H9 (cell line): ENCODE measurements at regions not wholly inside any gene's neighbourhood (a gene's known extent, or its start where the extent isn't known, plus 50 kb on each side); places are given as distances from the start of the nearest gene placed in this dataset.

Source experiments
- DNase-seq: peaks from one replicate; pipeline ENCODE4 v3.0.0-alpha.2; 2017
- H2AFZ ChIP-seq: one replicate; pipeline ENCODE4 v1.6.1; 2013; ENCODE audit warnings: mild to moderate bottlenecking, low read length, control low read depth, moderate library complexity
- H2AK5ac ChIP-seq: 2 replicates; pipeline ENCODE4 v1.6.1; 2013; ENCODE audit warnings: low read length, control low read depth, mixed read lengths; ENCODE audit not compliant: insufficient read length
- H2BK120ac ChIP-seq: one replicate; pipeline ENCODE4 v1.6.1; 2013; ENCODE audit warnings: low read depth, mild to moderate bottlenecking, low read length, control low read depth, inconsistent platforms; ENCODE audit not compliant: poor library complexity, severe bottlenecking
- H2BK12ac ChIP-seq: 2 replicates; pipeline ENCODE4 v1.6.1; 2013; ENCODE audit warnings: low read length, control low read depth, mixed read lengths, low read depth; ENCODE audit not compliant: insufficient read length
- H2BK15ac ChIP-seq: 2 replicates; pipeline ENCODE4 v1.6.1; 2013; ENCODE audit warnings: low read depth, low read length, control low read depth
- H2BK20ac ChIP-seq: one replicate; pipeline ENCODE4 v1.6.1; 2013; ENCODE audit warnings: low read depth, mild to moderate bottlenecking, low read length, control low read depth, inconsistent platforms; ENCODE audit not compliant: poor library complexity, severe bottlenecking
- H2BK5ac ChIP-seq: 2 replicates; pipeline ENCODE4 v1.6.1; 2013; ENCODE audit warnings: low read length, control low read depth, mixed read lengths; ENCODE audit not compliant: insufficient read length
- H3K14ac ChIP-seq: 2 replicates; pipeline ENCODE4 v1.6.1; 2013; ENCODE audit warnings: low read length, control low read depth; ENCODE audit not compliant: insufficient read depth
- H3K18ac ChIP-seq: 2 replicates; pipeline ENCODE4 v1.6.1; 2013; ENCODE audit warnings: low read depth, mild to moderate bottlenecking, mixed read lengths, low read length, control low read depth; ENCODE audit not compliant: insufficient read length
- H3K23ac ChIP-seq: 2 replicates; pipeline ENCODE4 v1.6.1; 2013; ENCODE audit warnings: low read length, control low read depth, mixed read lengths, low read depth; ENCODE audit not compliant: insufficient read length
- H3K23me2 ChIP-seq: 2 replicates; pipeline ENCODE4 v1.6.1; 2013; ENCODE audit warnings: low read depth, mild to moderate bottlenecking, mixed read lengths, low read length, control low read depth; ENCODE audit not compliant: insufficient read length, poor library complexity, severe bottlenecking
- H3K27ac ChIP-seq: 2 replicates; pipeline ENCODE4 v1.5.1; 2013; ENCODE audit warnings: low read length, control low read depth, mixed read lengths, low read depth; ENCODE audit not compliant: insufficient read length
- H3K27me3 ChIP-seq: 2 replicates; pipeline ENCODE4 v1.6.1; 2013; ENCODE audit warnings: low read length, control low read depth, inconsistent platforms; ENCODE audit not compliant: insufficient read depth
- H3K4ac ChIP-seq: 2 replicates; pipeline ENCODE4 v1.6.1; 2013; ENCODE audit warnings: low read depth, mild to moderate bottlenecking, control low read depth, inconsistent platforms, low read length, moderate library complexity
- H3K4me1 ChIP-seq: 2 replicates; pipeline ENCODE4 v1.6.1; 2013; ENCODE audit warnings: low read length, control low read depth, inconsistent platforms; ENCODE audit not compliant: insufficient read depth
- H3K4me2 ChIP-seq: 2 replicates; pipeline ENCODE4 v1.6.1; 2013; ENCODE audit warnings: low read length, control low read depth, mixed read lengths; ENCODE audit not compliant: insufficient read length, insufficient read depth
- H3K56ac ChIP-seq: 2 replicates; pipeline ENCODE4 v1.6.1; 2013; ENCODE audit warnings: low read depth, mild to moderate bottlenecking, mixed read lengths, low read length, control low read depth; ENCODE audit not compliant: insufficient read length
- H3K79me1 ChIP-seq: 2 replicates; pipeline ENCODE4 v1.6.1; 2013; ENCODE audit warnings: low read depth, mild to moderate bottlenecking, moderate library complexity, low read length, control low read depth, inconsistent platforms; ENCODE audit not compliant: insufficient read depth, poor library complexity, severe bottlenecking
- H3K79me2 ChIP-seq: 2 replicates; pipeline ENCODE4 v1.6.1; 2013; ENCODE audit warnings: low read length, control low read depth, inconsistent platforms; ENCODE audit not compliant: insufficient read depth
- H3K9ac ChIP-seq: 2 replicates; pipeline ENCODE4 v1.6.1; 2013; ENCODE audit warnings: low read length, control low read depth, mixed read lengths; ENCODE audit not compliant: insufficient read length; ENCODE audit errors: extremely low read depth
- H3K9me3 ChIP-seq: one replicate; pipeline ENCODE4 v1.6.1; 2013; ENCODE audit warnings: low read depth, low read length, inconsistent platforms; ENCODE audit not compliant: control insufficient read depth
- H3T11ph ChIP-seq: one replicate; pipeline ENCODE4 v1.6.1; 2013; ENCODE audit warnings: mild to moderate bottlenecking, low read length, control low read depth, inconsistent platforms
- H4K20me1 ChIP-seq: one replicate; pipeline ENCODE4 v1.6.1; 2013; ENCODE audit not compliant: control insufficient read depth, insufficient read length, insufficient read depth
- H4K5ac ChIP-seq: 2 replicates; pipeline ENCODE4 v1.6.1; 2013; ENCODE audit warnings: low read depth, mild to moderate bottlenecking, mixed read lengths, low read length, control low read depth; ENCODE audit not compliant: insufficient read length
- H4K8ac ChIP-seq: replicated peaks from 2 replicates; pipeline ENCODE4 v1.6.1; 2013; ENCODE audit warnings: low read length, control low read depth, mixed read lengths, low read depth; ENCODE audit not compliant: insufficient read length
- H4K91ac ChIP-seq: 2 replicates; pipeline ENCODE4 v1.6.1; 2013; ENCODE audit warnings: low read depth, mild to moderate bottlenecking, moderate library complexity, mixed read lengths, low read length, control low read depth; ENCODE audit not compliant: insufficient read length
- H3K27ac Mint-ChIP-seq, 3 experiments: 2 replicates in 2 of 3; 3 replicates in 1 of 3; pipeline ENCODE4 v1.8.0; 2020 to 2021; ENCODE audit warnings: mixed read lengths in 3 of 3, mild to moderate bottlenecking in 1 of 3, moderate library complexity in 1 of 3
- H3K27me3 Mint-ChIP-seq: 2 replicates; pipeline ENCODE4 v1.8.0; 2021; ENCODE audit warnings: low read depth, mild to moderate bottlenecking, moderate library complexity, mixed read lengths
- H3K36me3 Mint-ChIP-seq, 3 experiments: 2 replicates in 2 of 3; 3 replicates in 1 of 3; pipeline ENCODE4 v1.8.0; 2020 to 2021; ENCODE audit warnings: low read depth in 3 of 3, mixed read lengths in 3 of 3; ENCODE audit not compliant: insufficient read depth in 1 of 3
- H3K4me1 Mint-ChIP-seq, 2 experiments: 2 replicates each; pipeline ENCODE4 v1.8.0; 2020; ENCODE audit warnings: mixed read lengths in 2 of 2
- H3K4me3 Mint-ChIP-seq, 2 experiments: 2 replicates in 1 of 2; 3 replicates in 1 of 2; pipeline ENCODE4 v1.8.0; 2020 to 2021; ENCODE audit warnings: mild to moderate bottlenecking in 2 of 2, mixed read lengths in 2 of 2, moderate library complexity in 1 of 2
- H3K9me3 Mint-ChIP-seq, 2 experiments: 2 replicates in 1 of 2; 3 replicates in 1 of 2; pipeline ENCODE4 v1.8.0; 2020; ENCODE audit warnings: mild to moderate bottlenecking in 2 of 2, mixed read lengths in 2 of 2, moderate library complexity in 1 of 2
- WGBS: extraction: QIAGEN DNeasy Blood & Tissue Kit; methylation state at CpG from one replicate; pipeline ENCODE4 v1.1.7; 2013; ENCODE audit warnings: missing lambda C conversion rate, low lambda C conversion rate, mixed read lengths; ENCODE audit not compliant: insufficient read length; ENCODE audit errors: extremely low coverage; 5-methylcytosine and 5-hydroxymethylcytosine counted together
- TF ChIP-seq, protein P1 (sequence below): fragments of 200-600 bp; sonication (generic); conservative IDR thresholded peaks from 3 replicates; pipeline ENCODE4 v1.8.0; 2021; ENCODE audit warnings: antibody characterized with exemption, mild to moderate bottlenecking

- Histone ChIP-seq H4K91ac (no peak overlapping the region), H4K5ac (no peak overlapping the region), H2AFZ (no peak overlapping the region), H3K23me2 (no peaks in the 10 kb centered on the region), H3K4me1 (no peaks in the 10 kb centered on the region), H3K56ac (no peak overlapping the region), H3K9me3 (no peaks in the 10 kb centered on the region), H3K79me2 (no peaks in the 10 kb centered on the region), H3K4ac (no peak overlapping the region), H3K18ac (no peak overlapping the region), H4K20me1 (no peaks in the 10 kb centered on the region), H3T11ph (no peak overlapping the region), H4K8ac (no peak overlapping the region), H3K14ac (no peak overlapping the region), H2AK5ac (no peak overlapping the region), H2BK12ac (no peak overlapping the region), H2BK5ac (no peak overlapping the region), H3K4me2 (no peak overlapping the region), H3K27ac (no peak overlapping the region), H2BK20ac (no peak overlapping the region), H2BK120ac (no peak overlapping the region), H3K27me3 (no peaks in the 10 kb centered on the region), H3K9ac (no peak overlapping the region), H2BK15ac (no peak overlapping the region), H3K23ac (no peak overlapping the region), H3K79me1 (no peaks in the 10 kb centered on the region)
- H3K36me3 Mint-ChIP-seq, result no peaks in the 10 kb centered on the region; a peak in 1 of 7 replicates
- no peaks in the 10 kb centered on the region for H3K4me1 Mint-ChIP-seq
- H3K27me3 Mint-ChIP-seq, result no peaks in the 10 kb centered on the region
- WGBS, result no CpG with 5 or more reads among the region's 3 CpGs
- H3K27ac Mint-ChIP-seq, result no peak overlapping the region
- TF ChIP-seq, protein P1, sequence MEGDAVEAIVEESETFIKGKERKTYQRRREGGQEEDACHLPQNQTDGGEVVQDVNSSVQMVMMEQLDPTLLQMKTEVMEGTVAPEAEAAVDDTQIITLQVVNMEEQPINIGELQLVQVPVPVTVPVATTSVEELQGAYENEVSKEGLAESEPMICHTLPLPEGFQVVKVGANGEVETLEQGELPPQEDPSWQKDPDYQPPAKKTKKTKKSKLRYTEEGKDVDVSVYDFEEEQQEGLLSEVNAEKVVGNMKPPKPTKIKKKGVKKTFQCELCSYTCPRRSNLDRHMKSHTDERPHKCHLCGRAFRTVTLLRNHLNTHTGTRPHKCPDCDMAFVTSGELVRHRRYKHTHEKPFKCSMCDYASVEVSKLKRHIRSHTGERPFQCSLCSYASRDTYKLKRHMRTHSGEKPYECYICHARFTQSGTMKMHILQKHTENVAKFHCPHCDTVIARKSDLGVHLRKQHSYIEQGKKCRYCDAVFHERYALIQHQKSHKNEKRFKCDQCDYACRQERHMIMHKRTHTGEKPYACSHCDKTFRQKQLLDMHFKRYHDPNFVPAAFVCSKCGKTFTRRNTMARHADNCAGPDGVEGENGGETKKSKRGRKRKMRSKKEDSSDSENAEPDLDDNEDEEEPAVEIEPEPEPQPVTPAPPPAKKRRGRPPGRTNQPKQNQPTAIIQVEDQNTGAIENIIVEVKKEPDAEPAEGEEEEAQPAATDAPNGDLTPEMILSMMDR, result no peak
- H3K4me3 Mint-ChIP-seq, result no peak overlapping the region
- DNase-seq, result no peak
- no peaks in the 10 kb centered on the region; a peak in 1 of 5 replicates for H3K9me3 Mint-ChIP-seq
Observed at GRCh38 chr3:154568064-154568463, 138.1 kb upstream of the GPR149 start.
